NOMO-1 (cell line): ENCODE measurements at regions not wholly inside any gene's neighbourhood (a gene's known extent, or its start where the extent isn't known, plus 50 kb on each side); places are given as distances from the start of the nearest gene placed in this dataset.

Experiments
- DNase-seq, 2 experiments: peaks; one replicate each; lab custom pipeline; 2025; ENCODE audit not compliant: unreplicated experiment in 2 of 2; lab: John Stamatoyannopoulos, UW

- no peak for DNase-seq
Measured at GRCh38 chr2:57886161-57886786, 160.3 kb upstream of the VRK2 start.

GRCh38 chr2:57888463-57888862, 158.1 kb upstream of the VRK2 start:
- no peak for DNase-seq

GRCh38 chr2:57890464-57890863, 156.1 kb upstream of the VRK2 start:
- DNase-seq: no peak

GRCh38 chr2:57891086-57891712, 155.4 kb upstream of the VRK2 start:
- DNase-seq: no peak

GRCh38 chr2:57892920-57893319, 153.7 kb upstream of the VRK2 start:
- peak; percentile 21 to 58 for DNase-seq

GRCh38 chr2:57893347-57893746, 153.3 kb upstream of the VRK2 start:
- no peak for DNase-seq

- no peak for DNase-seq
Measured at GRCh38 chr2:57893786-57894185, 152.8 kb upstream of the VRK2 start.

GRCh38 chr2:57894381-57894780, 152.2 kb upstream of the VRK2 start:
- peak; percentile 5 to 45 for DNase-seq

- no peak for DNase-seq
Measured at GRCh38 chr2:57897920-57898319, 148.7 kb upstream of the VRK2 start.

- DNase-seq: no peak
Measured at GRCh38 chr2:57899898-57900297, 146.7 kb upstream of the VRK2 start.

GRCh38 chr2:57902578-57902977, 144.0 kb upstream of the VRK2 start:
- DNase-seq: no peak

GRCh38 chr2:57906152-57906732, 140.4 kb upstream of the VRK2 start:
- peak; percentile 4 to 43 for DNase-seq

GRCh38 chr2:57907411-57907810, 139.2 kb upstream of the VRK2 start:
- no peak for DNase-seq

GRCh38 chr2:57908736-57909161, 137.9 kb upstream of the VRK2 start:
- DNase-seq: peak; percentile 1 to 31

GRCh38 chr2:57918126-57918525, 128.5 kb upstream of the VRK2 start:
- DNase-seq: no peak

- no peak for DNase-seq
Measured at GRCh38 chr2:57920342-57920939, 126.2 kb upstream of the VRK2 start.

- DNase-seq: no peak
Measured at GRCh38 chr2:57934659-57935058, 111.9 kb upstream of the VRK2 start.

- no peak for DNase-seq
Measured at GRCh38 chr2:57936216-57936615, 110.4 kb upstream of the VRK2 start.

GRCh38 chr2:57937456-57937855, 109.2 kb upstream of the VRK2 start:
- no peak for DNase-seq

- no peak for DNase-seq
Measured at GRCh38 chr2:57941816-57942215, 104.8 kb upstream of the VRK2 start.

GRCh38 chr2:57943315-57943714, 103.3 kb upstream of the VRK2 start:
- no peak for DNase-seq

GRCh38 chr2:57947398-57947797, 99.2 kb upstream of the VRK2 start:
- no peak for DNase-seq
